ENCODE measurements at regions not wholly inside any gene's neighbourhood (a gene's known extent, or its start where the extent isn't known, plus 50 kb on each side); places are given as distances from the start of the nearest gene placed in this dataset.

DNA sequence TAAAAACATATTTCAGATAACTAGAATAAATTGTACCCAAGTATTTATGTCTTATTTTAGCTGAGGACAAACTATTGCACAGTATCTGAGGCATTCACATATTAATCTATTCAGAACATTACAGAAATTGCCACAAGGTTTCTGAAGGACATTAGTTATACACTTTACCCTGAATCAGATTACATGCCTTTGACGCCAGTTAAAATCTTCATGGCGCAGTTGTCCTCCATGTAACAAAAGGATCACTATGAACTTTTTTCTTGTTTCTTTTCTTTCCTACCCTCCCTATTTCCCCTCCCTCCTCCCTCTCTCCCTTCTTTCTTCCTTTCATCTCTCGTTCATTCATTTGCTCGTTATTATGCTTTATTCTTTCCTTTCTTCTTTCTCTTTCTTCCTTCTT, 176.6 kb upstream of the KITLG start:
- H3K36me3 ChIP-seq (ENCODE audit: low read depth) = no peaks in the 10 kb centered on the region
- ATAC-seq (ENCODE audit: low read depth) = no peak
- no peaks in the 10 kb centered on the region for H3K27me3 ChIP-seq (ENCODE audit: insufficient read depth, poor library complexity, severe bottlenecking)
- TF ChIP-seq, protein P1, sequence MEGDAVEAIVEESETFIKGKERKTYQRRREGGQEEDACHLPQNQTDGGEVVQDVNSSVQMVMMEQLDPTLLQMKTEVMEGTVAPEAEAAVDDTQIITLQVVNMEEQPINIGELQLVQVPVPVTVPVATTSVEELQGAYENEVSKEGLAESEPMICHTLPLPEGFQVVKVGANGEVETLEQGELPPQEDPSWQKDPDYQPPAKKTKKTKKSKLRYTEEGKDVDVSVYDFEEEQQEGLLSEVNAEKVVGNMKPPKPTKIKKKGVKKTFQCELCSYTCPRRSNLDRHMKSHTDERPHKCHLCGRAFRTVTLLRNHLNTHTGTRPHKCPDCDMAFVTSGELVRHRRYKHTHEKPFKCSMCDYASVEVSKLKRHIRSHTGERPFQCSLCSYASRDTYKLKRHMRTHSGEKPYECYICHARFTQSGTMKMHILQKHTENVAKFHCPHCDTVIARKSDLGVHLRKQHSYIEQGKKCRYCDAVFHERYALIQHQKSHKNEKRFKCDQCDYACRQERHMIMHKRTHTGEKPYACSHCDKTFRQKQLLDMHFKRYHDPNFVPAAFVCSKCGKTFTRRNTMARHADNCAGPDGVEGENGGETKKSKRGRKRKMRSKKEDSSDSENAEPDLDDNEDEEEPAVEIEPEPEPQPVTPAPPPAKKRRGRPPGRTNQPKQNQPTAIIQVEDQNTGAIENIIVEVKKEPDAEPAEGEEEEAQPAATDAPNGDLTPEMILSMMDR (IDR thresholded peaks at IDR 0.05; ENCODE audit: poor library complexity, severe bottlenecking) = no peak
- no peak for DNase-seq (ENCODE audit: low spot score)
- H3K4me3 ChIP-seq (ENCODE audit: severe bottlenecking) = no peak overlapping the region
- H3K9me3 ChIP-seq (ENCODE audit: severe bottlenecking) = no peaks in the 10 kb centered on the region
- H3K27ac ChIP-seq (ENCODE audit: poor library complexity, severe bottlenecking) = no peak overlapping the region
- no peaks in the 10 kb centered on the region for H3K4me1 ChIP-seq (ENCODE audit: insufficient read depth, poor library complexity, severe bottlenecking)

DNA sequence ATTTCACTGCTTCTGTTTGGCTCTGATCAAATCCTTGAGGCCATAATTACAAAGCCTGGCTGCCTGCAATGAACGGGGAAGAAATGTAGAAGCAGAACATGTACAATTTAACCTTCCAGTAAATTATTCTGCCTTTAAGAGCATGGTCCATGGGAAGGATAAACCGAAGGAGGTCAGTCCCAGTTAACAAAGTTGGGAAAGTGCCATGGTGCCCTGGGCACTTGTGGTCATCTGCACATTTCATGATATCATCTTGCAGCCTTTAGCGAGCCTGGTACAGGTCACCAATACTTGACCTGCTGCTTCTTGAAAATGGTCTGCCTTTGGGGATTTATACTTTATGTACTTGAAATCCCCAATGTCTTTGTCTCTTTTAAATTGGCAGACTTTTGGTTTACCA, 175.9 kb upstream of the KITLG start:
- DNase-seq (ENCODE audit: low spot score) (no peak), ATAC-seq (ENCODE audit: low read depth) (no peak)
- no peak overlapping the region for H3K4me3 ChIP-seq (ENCODE audit: severe bottlenecking)
- no peaks in the 10 kb centered on the region for H3K9me3 ChIP-seq (ENCODE audit: severe bottlenecking)
- H3K27me3 ChIP-seq (ENCODE audit: insufficient read depth, poor library complexity, severe bottlenecking) = no peaks in the 10 kb centered on the region
- no peaks in the 10 kb centered on the region for H3K4me1 ChIP-seq (ENCODE audit: insufficient read depth, poor library complexity, severe bottlenecking)
- H3K27ac ChIP-seq (ENCODE audit: poor library complexity, severe bottlenecking) = no peak overlapping the region
- H3K36me3 ChIP-seq (ENCODE audit: low read depth) = no peaks in the 10 kb centered on the region
- TF ChIP-seq, protein P1 (IDR thresholded peaks at IDR 0.05; ENCODE audit: poor library complexity, severe bottlenecking) = no peak

DNA sequence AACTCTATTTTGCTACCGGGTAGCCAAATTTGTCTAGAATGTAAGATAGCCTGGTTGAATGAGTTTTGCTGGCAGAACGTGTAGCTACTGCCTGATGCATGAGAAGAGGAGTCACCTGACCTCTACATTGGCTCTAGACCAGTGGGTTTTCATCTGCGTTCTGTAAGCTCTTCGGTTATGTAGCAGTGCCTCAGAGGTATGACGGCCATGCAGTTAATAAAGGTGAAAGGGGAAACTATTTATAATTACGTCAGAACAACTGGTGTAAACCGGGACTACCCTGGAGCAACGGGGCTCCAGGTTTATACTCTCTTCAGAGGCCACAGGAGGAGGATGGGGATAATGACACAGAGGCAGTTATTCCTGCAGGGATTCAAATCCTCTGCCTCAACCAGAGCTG, 173.4 kb upstream of the KITLG start:
- Histone ChIP-seq H3K4me1 (ENCODE audit: insufficient read depth, poor library complexity, severe bottlenecking) (no peaks in the 10 kb centered on the region), H3K27ac (ENCODE audit: poor library complexity, severe bottlenecking) (no peak overlapping the region), H3K36me3 (ENCODE audit: low read depth) (no peaks in the 10 kb centered on the region), H3K27me3 (ENCODE audit: insufficient read depth, poor library complexity, severe bottlenecking) (no peaks in the 10 kb centered on the region), H3K9me3 (ENCODE audit: severe bottlenecking) (no peaks in the 10 kb centered on the region), H3K4me3 (ENCODE audit: severe bottlenecking) (no peak overlapping the region)
- TF ChIP-seq, protein P1 (IDR thresholded peaks at IDR 0.05; ENCODE audit: poor library complexity, severe bottlenecking) = no peak
- ATAC-seq (ENCODE audit: low read depth) (no peak), DNase-seq (ENCODE audit: low spot score) (no peak)

DNA sequence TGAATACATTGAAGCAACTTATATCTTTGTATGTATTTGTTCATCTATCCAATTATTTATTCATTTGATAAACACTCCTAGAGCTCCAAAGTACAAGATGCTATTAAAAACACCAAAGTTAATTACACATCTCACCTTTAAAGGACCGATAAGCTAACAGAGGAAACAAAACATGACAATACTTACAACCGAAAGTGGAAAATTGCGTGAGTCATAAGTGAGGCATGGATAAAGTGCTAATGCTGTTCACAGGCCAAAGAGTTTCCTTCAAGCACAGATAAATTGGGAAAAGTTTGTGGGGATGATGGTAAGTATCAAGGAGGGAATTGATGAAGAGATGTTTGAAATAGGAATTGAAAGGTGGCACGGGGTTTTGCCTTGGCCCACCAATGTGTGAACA, 172.8 kb upstream of the KITLG start:
- no peaks in the 10 kb centered on the region for H3K9me3 ChIP-seq (ENCODE audit: severe bottlenecking)
- no peak for ATAC-seq (ENCODE audit: low read depth)
- TF ChIP-seq, protein P1 (IDR thresholded peaks at IDR 0.05; ENCODE audit: poor library complexity, severe bottlenecking) = no peak
- no peak for DNase-seq (ENCODE audit: low spot score)
- H3K27ac ChIP-seq (ENCODE audit: poor library complexity, severe bottlenecking) = no peak overlapping the region
- H3K27me3 ChIP-seq (ENCODE audit: insufficient read depth, poor library complexity, severe bottlenecking) = no peaks in the 10 kb centered on the region
- no peak overlapping the region for H3K4me3 ChIP-seq (ENCODE audit: severe bottlenecking)
- no peaks in the 10 kb centered on the region for H3K4me1 ChIP-seq (ENCODE audit: insufficient read depth, poor library complexity, severe bottlenecking)
- H3K36me3 ChIP-seq (ENCODE audit: low read depth) = no peaks in the 10 kb centered on the region

DNA sequence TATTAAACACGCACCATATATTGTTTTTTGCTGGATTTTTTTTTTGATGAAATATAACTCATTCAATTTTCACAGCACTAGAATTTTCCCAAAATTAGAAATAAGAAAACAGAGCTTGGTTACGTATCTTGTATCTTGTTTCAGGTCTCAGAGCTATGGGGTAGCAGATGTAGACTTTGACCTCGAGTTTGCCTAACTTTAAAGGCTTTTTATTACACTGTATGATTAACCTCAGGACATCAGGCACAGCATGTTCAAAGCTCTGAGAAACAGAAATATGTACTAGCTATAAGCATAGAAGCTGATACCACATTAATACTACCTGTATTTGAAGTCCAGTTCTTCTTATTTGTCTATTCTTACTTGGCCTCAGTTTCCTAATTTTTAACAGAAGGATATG, 171.9 kb upstream of the KITLG start:
- Histone ChIP-seq H3K27me3 (ENCODE audit: insufficient read depth, poor library complexity, severe bottlenecking) (no peaks in the 10 kb centered on the region), H3K36me3 (ENCODE audit: low read depth) (no peaks in the 10 kb centered on the region), H3K4me1 (ENCODE audit: insufficient read depth, poor library complexity, severe bottlenecking) (no peaks in the 10 kb centered on the region), H3K9me3 (ENCODE audit: severe bottlenecking) (no peaks in the 10 kb centered on the region), H3K4me3 (ENCODE audit: severe bottlenecking) (no peak overlapping the region), H3K27ac (ENCODE audit: poor library complexity, severe bottlenecking) (no peak overlapping the region)
- no peak for DNase-seq (ENCODE audit: low spot score)
- no peak for ATAC-seq (ENCODE audit: low read depth)
- TF ChIP-seq, protein P1 (IDR thresholded peaks at IDR 0.05; ENCODE audit: poor library complexity, severe bottlenecking) = no peak
